Spleen (tissue), 7 donors: ENCODE measurements at regions not wholly inside any gene's neighbourhood (a gene's known extent, or its start where the extent isn't known, plus 50 kb on each side); places are given as distances from the start of the nearest gene placed in this dataset.

ENCODE experiments used
- POLR2A ChIP-seq, 3 donors: fragments of 450-650 bp; IDR thresholded peaks; one replicate each; pipeline ENCODE4 v1.5.1; 2017; ENCODE audit warnings: antibody characterized with exemption in 3 of 3, mild to moderate bottlenecking in 1 of 3
- TF ChIP-seq, protein P1 (sequence below), 11 experiments: fragments of 200-600 bp in 7 of 11; fragments of 450-650 bp in 4 of 11; sonication (generic) in 4 of 11; IDR thresholded peaks in 8 of 11; conservative IDR thresholded peaks in 3 of 11; 1 replicate in 7 of 11; 2 replicates in 4 of 11; pipeline versions ENCODE4 v1.4.0 to v1.8.0; 2016 to 2021; ENCODE audit warnings: antibody characterized with exemption in 11 of 11, inconsistent platforms in 4 of 11, mild to moderate bottlenecking in 1 of 11
- donor health status: DM: no; HTN: no; CAD: no; lungs with moderate emphysema.
- donor health status: DM: no; HTN: no; CAD: no.
- donor health status: DM: no; HTN: no; CAD: no.

DNA sequence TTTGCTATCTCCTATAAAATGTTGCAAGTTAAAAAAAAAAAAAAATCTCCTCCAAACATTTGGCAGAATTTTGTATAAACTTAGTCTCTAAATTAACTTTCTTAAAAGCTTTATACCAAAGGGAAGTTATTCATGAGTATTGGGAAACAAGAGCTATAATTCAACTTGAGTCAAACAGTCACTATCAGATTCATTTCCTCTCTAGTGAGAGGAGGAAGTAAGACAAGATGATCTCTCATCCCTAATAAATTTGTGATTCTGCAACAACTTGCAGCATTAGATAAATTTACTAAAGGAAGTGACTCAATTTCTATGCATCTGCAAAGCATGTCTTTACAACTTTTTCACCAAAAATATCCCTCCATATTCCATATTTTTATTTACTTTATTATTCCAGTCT lies 135.4 kb upstream of the GNPDA2 start:
- TF ChIP-seq, protein P1, sequence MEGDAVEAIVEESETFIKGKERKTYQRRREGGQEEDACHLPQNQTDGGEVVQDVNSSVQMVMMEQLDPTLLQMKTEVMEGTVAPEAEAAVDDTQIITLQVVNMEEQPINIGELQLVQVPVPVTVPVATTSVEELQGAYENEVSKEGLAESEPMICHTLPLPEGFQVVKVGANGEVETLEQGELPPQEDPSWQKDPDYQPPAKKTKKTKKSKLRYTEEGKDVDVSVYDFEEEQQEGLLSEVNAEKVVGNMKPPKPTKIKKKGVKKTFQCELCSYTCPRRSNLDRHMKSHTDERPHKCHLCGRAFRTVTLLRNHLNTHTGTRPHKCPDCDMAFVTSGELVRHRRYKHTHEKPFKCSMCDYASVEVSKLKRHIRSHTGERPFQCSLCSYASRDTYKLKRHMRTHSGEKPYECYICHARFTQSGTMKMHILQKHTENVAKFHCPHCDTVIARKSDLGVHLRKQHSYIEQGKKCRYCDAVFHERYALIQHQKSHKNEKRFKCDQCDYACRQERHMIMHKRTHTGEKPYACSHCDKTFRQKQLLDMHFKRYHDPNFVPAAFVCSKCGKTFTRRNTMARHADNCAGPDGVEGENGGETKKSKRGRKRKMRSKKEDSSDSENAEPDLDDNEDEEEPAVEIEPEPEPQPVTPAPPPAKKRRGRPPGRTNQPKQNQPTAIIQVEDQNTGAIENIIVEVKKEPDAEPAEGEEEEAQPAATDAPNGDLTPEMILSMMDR (IDR thresholded peaks at IDR 0.05 in 8 of 11, conservative IDR thresholded peaks at IDR 0.05 in 3 of 11) = no peak
- no peak for TF ChIP-seq POLR2A (IDR thresholded peaks at IDR 0.05)
